Neural progenitor cell (in vitro differentiated cells): ENCODE measurements at regions not wholly inside any gene's neighbourhood (a gene's known extent, or its start where the extent isn't known, plus 50 kb on each side); places are given as distances from the start of the nearest gene placed in this dataset.

Experiments
- CTCF ChIP-seq: fragments of 200-600 bp; sonication (generic); IDR thresholded peaks from 2 replicates; pipeline ENCODE4 v1.5.1; 2017; ENCODE audit warnings: antibody characterized with exemption, mild to moderate bottlenecking
- EZH2 ChIP-seq: fragments of 200-600 bp; sonication (generic); IDR thresholded peaks from 2 replicates; pipeline ENCODE4 v1.6.1; 2017; ENCODE audit warnings: antibody characterized with exemption, mild to moderate bottlenecking, moderate library complexity

- TF ChIP-seq EZH2 (no peak), CTCF (no peak)
Measured at GRCh38 chr1:183734543-183735036, 70.3 kb upstream of the RGL1 start.
